ENCODE measurements at regions not wholly inside any gene's neighbourhood (a gene's known extent, or its start where the extent isn't known, plus 50 kb on each side); places are given as distances from the start of the nearest gene placed in this dataset.

- TF ChIP-seq CTCF (IDR thresholded peaks at IDR 0.05): no peak
- TF ChIP-seq POLR2AphosphoS5 (IDR thresholded peaks at IDR 0.05): no peak
- TF ChIP-seq POLR2A (IDR thresholded peaks at IDR 0.05): no peak
- no peak for TF ChIP-seq EP300 (IDR thresholded peaks at IDR 0.05; ENCODE audit: low read depth)
Observed at GRCh38 chr11:95378789-95379188, 147.8 kb upstream of the SESN3 start.

Data from transverse colon (tissue), 4 donors.